CD4-positive, CD25-positive, alpha-beta regulatory T cell (primary cell): ENCODE measurements at regions not wholly inside any gene's neighbourhood (a gene's known extent, or its start where the extent isn't known, plus 50 kb on each side); places are given as distances from the start of the nearest gene placed in this dataset.

ENCODE experiments used
- ATAC-seq, 2 donors: fragments of 150-1000 bp; cut with Tn5 transposase; one replicate each; pipeline ENCODE4 v1.10.0; 2021; ENCODE audit warnings: low read depth in 2 of 2, moderate number of reproducible peaks in 2 of 2, moderate library complexity in 1 of 2
- DNase-seq, 3 donors: peaks; one replicate each; pipeline versions ENCODE4 v3.0.0 to v3.0.0-alpha.2; 2012 to 2022; ENCODE audit warnings: mixed read lengths in 1 of 3
- H3K27ac ChIP-seq: one replicate; pipeline ENCODE4 v1.7.0; 2013; ENCODE audit warnings: mild to moderate bottlenecking, low read length; ENCODE audit not compliant: insufficient read depth, poor library complexity, severe bottlenecking
- H3K27me3 ChIP-seq: one replicate; pipeline ENCODE4 v1.7.0; 2013; ENCODE audit warnings: low read length; ENCODE audit not compliant: control insufficient read depth, insufficient read depth
- H3K36me3 ChIP-seq: one replicate; pipeline ENCODE4 v1.7.0; 2013; ENCODE audit warnings: mild to moderate bottlenecking, low read length, moderate library complexity; ENCODE audit not compliant: control insufficient read depth, insufficient read depth
- H3K4me1 ChIP-seq: 2 replicates; pipeline ENCODE4 v1.7.0; 2013; ENCODE audit warnings: mild to moderate bottlenecking, low read length; ENCODE audit not compliant: insufficient read depth, control insufficient read depth, poor library complexity, severe bottlenecking
- H3K4me3 ChIP-seq: one replicate; pipeline ENCODE4 v1.7.0; 2013; ENCODE audit warnings: low read depth, mild to moderate bottlenecking, low read length, moderate library complexity
- H3K9me3 ChIP-seq, 2 experiments: 1 replicate in 1 of 2; 2 replicates in 1 of 2; pipeline ENCODE4 v1.7.0; 2013; ENCODE audit warnings: low read length in 2 of 2, mild to moderate bottlenecking in 1 of 2, moderate library complexity in 1 of 2; ENCODE audit not compliant: control insufficient read depth in 2 of 2
- H3K27ac Mint-ChIP-seq, 3 donors: one replicate each; pipeline ENCODE4 v1.8.0; 2020 to 2022; ENCODE audit warnings: mild to moderate bottlenecking in 3 of 3, mixed read lengths in 3 of 3, moderate library complexity in 2 of 3
- H3K27me3 Mint-ChIP-seq: one replicate; pipeline ENCODE4 v1.8.0; 2022; ENCODE audit warnings: mild to moderate bottlenecking, mixed read lengths
- H3K36me3 Mint-ChIP-seq: one replicate; pipeline ENCODE4 v1.8.0; 2020; ENCODE audit warnings: mixed read lengths
- H3K4me1 Mint-ChIP-seq, 4 donors: one replicate each; pipeline ENCODE4 v1.8.0; 2020 to 2022; ENCODE audit warnings: mixed read lengths in 4 of 4, mild to moderate bottlenecking in 1 of 4
- H3K4me3 Mint-ChIP-seq, 4 donors: one replicate each; pipeline ENCODE4 v1.8.0; 2020 to 2022; ENCODE audit warnings: mild to moderate bottlenecking in 4 of 4, mixed read lengths in 4 of 4, moderate library complexity in 3 of 4
- H3K9me3 Mint-ChIP-seq, 7 donors: one replicate each; pipeline ENCODE4 v1.8.0; 2020 to 2022; ENCODE audit warnings: mixed read lengths in 7 of 7, mild to moderate bottlenecking in 3 of 7, moderate library complexity in 2 of 7

DNA sequence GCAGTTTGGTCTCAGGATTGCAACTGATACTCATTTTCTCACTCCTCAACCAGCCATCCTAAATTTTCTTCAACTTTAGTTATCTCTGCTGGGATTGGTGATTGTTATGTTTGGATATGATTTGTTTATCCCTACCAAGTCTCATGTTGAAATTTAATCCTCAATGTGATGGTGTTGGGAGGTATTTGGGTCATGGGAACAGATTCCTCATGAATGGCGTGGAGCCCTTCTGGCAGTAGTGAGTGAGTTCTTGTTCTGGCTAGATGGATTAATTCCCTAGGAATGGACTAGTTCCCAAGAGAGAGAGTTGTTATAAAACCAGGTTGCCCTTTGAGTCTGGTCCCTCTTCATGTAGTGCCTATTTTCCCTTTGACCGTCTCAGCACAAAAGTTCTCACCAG, 399.9 kb downstream of the SQOR start:
- no peak overlapping the region for H3K4me3 Mint-ChIP-seq
- Histone ChIP-seq H3K4me3 (no peak overlapping the region), H3K27ac (no peak overlapping the region), H3K9me3 (peaks cover 0 to 2% of the 10 kb centered on the region in 2 experiments), H3K27me3 (no peaks in the 10 kb centered on the region), H3K36me3 (no peaks in the 10 kb centered on the region), H3K4me1 (no peaks in the 10 kb centered on the region)
- H3K36me3 Mint-ChIP-seq, result no peaks in the 10 kb centered on the region
- ATAC-seq, result no peak
- H3K9me3 Mint-ChIP-seq, result peaks cover 0 to 12% (median 6%) of the 10 kb centered on the region in 7 donors
- H3K4me1 Mint-ChIP-seq, result no peaks in the 10 kb centered on the region
- peaks cover 6% of the 10 kb centered on the region for H3K27me3 Mint-ChIP-seq
- no peak for DNase-seq
- H3K27ac Mint-ChIP-seq, result no peak overlapping the region

DNA sequence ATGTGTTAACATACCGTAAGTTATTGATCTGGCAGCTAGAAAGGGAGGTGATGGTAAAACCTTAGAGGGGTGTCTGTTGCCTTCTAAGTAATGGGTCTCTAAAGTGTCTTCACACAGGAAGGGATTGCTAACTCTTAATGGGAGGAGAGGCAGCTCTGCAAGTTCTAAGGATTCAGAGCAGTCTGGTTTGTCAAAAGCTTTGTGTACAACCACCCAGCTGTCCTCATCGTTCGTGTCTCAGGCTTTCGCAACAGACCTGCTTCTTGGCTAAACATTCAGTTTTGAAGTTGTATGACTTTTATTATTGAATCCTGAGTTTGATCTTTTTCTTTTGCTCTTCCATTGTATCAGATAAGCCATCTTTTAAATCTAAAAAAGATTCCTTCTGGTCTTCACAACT, 404.9 kb downstream of the SQOR start:
- Histone ChIP-seq H3K4me3 (no peak overlapping the region), H3K4me1 (no peaks in the 10 kb centered on the region), H3K27ac (no peak overlapping the region), H3K36me3 (no peaks in the 10 kb centered on the region), H3K9me3 (no peaks in the 10 kb centered on the region), H3K27me3 (no peaks in the 10 kb centered on the region)
- no peak overlapping the region for H3K27ac Mint-ChIP-seq
- no peaks in the 10 kb centered on the region for H3K36me3 Mint-ChIP-seq
- no peak overlapping the region for H3K4me3 Mint-ChIP-seq
- H3K9me3 Mint-ChIP-seq, result peaks cover 0 to 12% (median 5%) of the 10 kb centered on the region in 7 donors
- H3K27me3 Mint-ChIP-seq, result no peaks in the 10 kb centered on the region
- H3K4me1 Mint-ChIP-seq, result no peaks in the 10 kb centered on the region
- DNase-seq, result no peak
- ATAC-seq, result no peak

DNA sequence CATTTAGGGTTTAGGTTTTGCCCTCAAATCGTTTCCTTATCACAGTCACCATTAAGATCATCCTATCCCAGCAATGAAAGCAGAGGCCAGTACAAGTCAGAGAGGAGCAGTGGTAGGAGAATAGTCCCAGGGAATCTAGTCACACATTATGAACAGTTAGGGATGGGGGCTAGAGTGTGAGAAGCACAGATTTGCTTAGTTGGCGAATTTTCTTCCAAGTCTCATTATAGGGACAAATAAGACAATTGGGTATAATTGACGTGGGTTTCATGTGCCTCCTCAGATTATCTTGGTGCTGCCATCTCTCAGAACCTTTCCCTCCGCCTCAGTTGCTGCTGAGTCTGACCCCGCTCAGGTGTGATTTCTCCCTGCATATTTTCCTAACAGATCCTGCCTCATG, 407.1 kb downstream of the SQOR start:
- no peaks in the 10 kb centered on the region for H3K4me1 Mint-ChIP-seq
- no peak overlapping the region for H3K27ac Mint-ChIP-seq
- H3K36me3 Mint-ChIP-seq, result no peaks in the 10 kb centered on the region
- peaks cover 0 to 13% (median 4%) of the 10 kb centered on the region in 7 donors for H3K9me3 Mint-ChIP-seq
- no peaks in the 10 kb centered on the region for H3K27me3 ChIP-seq
- H3K4me3 ChIP-seq, result no peak overlapping the region
- no peaks in the 10 kb centered on the region for H3K4me1 ChIP-seq
- H3K4me3 Mint-ChIP-seq, result no peak overlapping the region
- ATAC-seq, result no peak
- DNase-seq, result no peak
- H3K27ac ChIP-seq, result no peak overlapping the region
- H3K9me3 ChIP-seq, result no peaks in the 10 kb centered on the region
- no peaks in the 10 kb centered on the region for H3K27me3 Mint-ChIP-seq
- H3K36me3 ChIP-seq, result no peaks in the 10 kb centered on the region

DNA sequence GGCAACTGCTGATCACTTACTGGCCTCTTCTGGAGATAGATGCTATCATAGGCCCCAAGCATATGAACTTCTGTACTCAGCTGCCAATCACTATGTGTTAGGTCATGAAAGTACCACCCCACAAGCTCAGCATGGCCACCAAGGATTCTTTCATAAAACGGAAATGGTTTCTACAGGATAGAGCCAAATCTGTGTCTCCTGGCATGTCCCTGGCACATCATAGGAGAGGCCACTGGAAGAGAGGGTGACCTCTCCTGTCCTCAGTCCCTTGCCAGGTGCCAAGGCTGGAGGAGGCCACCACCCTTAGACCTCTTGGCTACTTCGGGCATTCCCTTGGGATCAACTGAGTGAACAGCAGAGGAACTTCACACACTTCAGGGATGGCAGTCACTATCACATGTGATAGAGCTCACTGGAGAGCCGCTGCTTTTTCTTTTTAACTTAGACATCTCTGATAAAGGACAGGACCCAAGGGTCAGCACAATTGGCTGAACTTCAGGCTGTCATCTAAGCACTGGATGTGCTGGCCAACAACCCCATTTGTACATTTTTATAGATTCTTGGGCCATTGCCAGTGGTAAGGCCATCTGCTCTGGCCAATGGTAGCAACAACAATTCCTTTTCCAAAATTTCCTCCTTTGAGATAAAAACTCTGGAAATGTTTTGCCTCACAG, 425.2 kb downstream of the SQOR start:
- Histone ChIP-seq H3K4me3 (no peak overlapping the region), H3K4me1 (no peaks in the 10 kb centered on the region), H3K36me3 (no peaks in the 10 kb centered on the region), H3K27ac (no peak overlapping the region), H3K27me3 (no peaks in the 10 kb centered on the region), H3K9me3 (no peaks in the 10 kb centered on the region)
- no peak overlapping the region for H3K4me3 Mint-ChIP-seq
- H3K27ac Mint-ChIP-seq, result no peak overlapping the region
- DNase-seq (no peak), ATAC-seq (no peak)
- H3K27me3 Mint-ChIP-seq, result no peaks in the 10 kb centered on the region
- no peaks in the 10 kb centered on the region for H3K36me3 Mint-ChIP-seq
- peaks cover 0 to 6% (median 3%) of the 10 kb centered on the region in 7 donors for H3K9me3 Mint-ChIP-seq
- no peaks in the 10 kb centered on the region for H3K4me1 Mint-ChIP-seq

DNA sequence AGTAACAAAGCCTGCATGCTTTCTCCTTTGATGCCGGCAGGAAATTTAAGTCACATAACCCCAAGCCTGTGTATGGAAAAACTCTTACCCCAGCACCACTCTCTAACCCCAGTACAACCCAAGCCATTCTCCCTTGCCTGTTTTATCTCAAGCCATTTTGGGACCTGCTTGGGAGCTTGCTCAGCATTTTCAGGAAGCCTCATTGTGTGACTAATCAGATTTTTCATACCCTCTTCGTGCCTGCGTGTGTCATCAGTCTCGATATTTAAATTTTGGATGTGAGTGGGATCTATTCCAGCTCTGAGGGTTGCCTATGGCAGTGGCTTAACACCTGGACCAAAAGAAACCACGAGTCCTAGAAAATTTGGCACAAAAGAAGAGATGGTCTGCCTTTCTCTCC, 426.2 kb downstream of the SQOR start:
- no peaks in the 10 kb centered on the region for H3K36me3 ChIP-seq
- Mint-ChIP-seq H3K27me3 (no peaks in the 10 kb centered on the region), H3K27ac (no peak overlapping the region), H3K9me3 (peaks cover 0 to 6% (median 3%) of the 10 kb centered on the region in 7 donors), H3K4me3 (no peak overlapping the region), H3K36me3 (no peaks in the 10 kb centered on the region), H3K4me1 (no peaks in the 10 kb centered on the region)
- no peak for ATAC-seq
- H3K27ac ChIP-seq, result no peak overlapping the region
- H3K4me1 ChIP-seq, result no peaks in the 10 kb centered on the region
- no peak for DNase-seq
- H3K4me3 ChIP-seq, result no peak overlapping the region
- H3K27me3 ChIP-seq, result no peaks in the 10 kb centered on the region
- H3K9me3 ChIP-seq, result no peaks in the 10 kb centered on the region

DNA sequence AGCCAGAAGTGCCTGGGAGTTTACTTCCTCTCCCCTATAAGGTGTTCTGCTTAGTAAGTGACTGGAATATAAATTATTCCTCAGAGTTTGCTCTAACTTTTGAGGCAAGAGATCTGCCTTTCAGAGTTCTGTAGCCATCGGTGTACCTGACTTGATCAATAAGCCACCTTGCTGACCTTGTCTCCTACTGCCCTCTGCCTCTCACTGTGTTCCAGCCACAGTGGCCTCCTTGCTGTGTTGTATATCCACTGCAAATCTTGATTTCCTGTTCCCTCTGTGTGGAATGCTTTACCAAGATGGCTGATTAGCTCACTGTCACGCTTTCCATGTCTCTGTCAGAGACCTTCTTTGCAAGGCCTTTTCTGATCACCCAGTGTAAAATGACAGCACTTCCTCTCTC, 442.4 kb downstream of the SQOR start:
- Histone ChIP-seq H3K9me3 (no peaks in the 10 kb centered on the region), H3K4me3 (no peak overlapping the region), H3K36me3 (no peaks in the 10 kb centered on the region), H3K4me1 (no peaks in the 10 kb centered on the region), H3K27ac (no peak overlapping the region), H3K27me3 (no peaks in the 10 kb centered on the region)
- ATAC-seq, result no peak
- H3K27ac Mint-ChIP-seq, result no peak overlapping the region
- H3K9me3 Mint-ChIP-seq, result peaks cover 0 to 5% (median 2%) of the 10 kb centered on the region in 7 donors
- no peaks in the 10 kb centered on the region for H3K4me1 Mint-ChIP-seq
- no peak for DNase-seq
- H3K36me3 Mint-ChIP-seq, result no peaks in the 10 kb centered on the region
- H3K4me3 Mint-ChIP-seq, result no peak overlapping the region
- H3K27me3 Mint-ChIP-seq, result no peaks in the 10 kb centered on the region

DNA sequence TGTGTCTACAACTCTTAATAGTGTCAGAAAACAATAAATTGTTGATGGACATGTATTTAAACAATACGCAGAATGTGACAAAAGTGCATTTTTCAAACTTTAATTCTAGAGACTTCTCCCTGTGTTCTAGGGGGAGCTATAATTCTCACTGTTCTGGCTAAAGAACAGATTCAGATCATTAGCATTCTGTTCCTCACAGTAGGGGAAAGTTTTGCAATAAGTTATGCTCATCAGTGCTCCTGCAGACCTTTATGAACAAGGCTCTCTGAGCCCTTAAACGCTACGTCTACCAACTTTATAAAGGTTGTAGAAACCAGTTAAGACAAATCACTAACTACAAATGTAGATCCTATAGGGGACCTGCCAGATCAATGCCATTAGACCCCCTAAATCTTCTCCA, 444.2 kb downstream of the SQOR start:
- Mint-ChIP-seq H3K27ac (no peak overlapping the region), H3K4me1 (no peaks in the 10 kb centered on the region), H3K4me3 (no peak overlapping the region), H3K36me3 (no peaks in the 10 kb centered on the region), H3K9me3 (peaks cover 0 to 5% (median 2%) of the 10 kb centered on the region in 7 donors), H3K27me3 (no peaks in the 10 kb centered on the region)
- H3K4me1 ChIP-seq, result no peaks in the 10 kb centered on the region
- no peak overlapping the region for H3K27ac ChIP-seq
- H3K27me3 ChIP-seq, result no peaks in the 10 kb centered on the region
- no peak for ATAC-seq
- DNase-seq, result no peak
- H3K4me3 ChIP-seq, result no peak overlapping the region
- no peaks in the 10 kb centered on the region for H3K9me3 ChIP-seq
- H3K36me3 ChIP-seq, result no peaks in the 10 kb centered on the region

- no peak overlapping the region for H3K4me3 ChIP-seq
- ATAC-seq (no peak), DNase-seq (no peak)
- H3K4me1 Mint-ChIP-seq, result no peaks in the 10 kb centered on the region
- no peaks in the 10 kb centered on the region for H3K4me1 ChIP-seq
- H3K9me3 Mint-ChIP-seq, result peaks cover 0 to 5% (median 1%) of the 10 kb centered on the region in 7 donors
- H3K36me3 ChIP-seq, result no peaks in the 10 kb centered on the region
- H3K4me3 Mint-ChIP-seq, result no peak overlapping the region
- no peak overlapping the region for H3K27ac Mint-ChIP-seq
- no peaks in the 10 kb centered on the region for H3K27me3 ChIP-seq
- no peaks in the 10 kb centered on the region for H3K27me3 Mint-ChIP-seq
- H3K36me3 Mint-ChIP-seq, result no peaks in the 10 kb centered on the region
- H3K27ac ChIP-seq, result no peak overlapping the region
- H3K9me3 ChIP-seq, result no peaks in the 10 kb centered on the region
These were observed 445.2 kb downstream of the SQOR start for GRCh38 chr15:46080016-46080415.
